ENCODE measurements at regions not wholly inside any gene's neighbourhood (a gene's known extent, or its start where the extent isn't known, plus 50 kb on each side); places are given as distances from the start of the nearest gene placed in this dataset.

- TF ChIP-seq CTCF (IDR thresholded peaks at IDR 0.05): no peak
- no peak for TF ChIP-seq ZFX (IDR thresholded peaks at IDR 0.05; ENCODE audit: borderline replicate concordance)
These were observed 400.3 kb upstream of the SASH1 start for GRCh38 chr6:147942363-147942762.
